GM12878 (cell line): ENCODE measurements at regions not wholly inside any gene's neighbourhood (a gene's known extent, or its start where the extent isn't known, plus 50 kb on each side); places are given as distances from the start of the nearest gene placed in this dataset.

ENCODE experiments used
- ATAC-seq: fragments of 200-7000 bp; cut with Tn5 transposase; 3 replicates; pipeline ENCODE4 v1.9.1; 2020; ENCODE audit warnings: mild to moderate bottlenecking, moderate library complexity
- BruUV-seq: library from RNA; stranded (reverse); fragments of 400-500 nt; replicated peaks from 2 replicates; lab custom pipeline; 2021; lab: Mats Ljungman, UMichigan
- CTCF ChIA-PET: fragments of 300-600 bp; sonication (Branson Sonifier 250); formaldehyde crosslinking; extraction: SDS; loops from one replicate; lab custom pipeline; 2021; ENCODE audit warnings: inconsistent platforms; lab: Yijun Ruan, JAX
- POLR2A ChIA-PET: fragments of 350-600 bp; formaldehyde crosslinking; extraction: SDS; loops from one replicate; lab custom pipeline; 2021; ENCODE audit warnings: inconsistent platforms; lab: Charles Lee
- RAD21 ChIA-PET: fragments of 300-600 bp; sonication (Branson Sonifier 250); formaldehyde crosslinking; loops from one replicate; lab custom pipeline; 2023; ENCODE audit warnings: antibody characterized with exemption; ENCODE audit not compliant: unreplicated experiment; lab: Charles Lee
- SMC1A ChIA-PET: fragments of 300-600 bp; sonication (Branson Sonifier 250); formaldehyde crosslinking; loops from one replicate; lab custom pipeline; 2023; ENCODE audit not compliant: unreplicated experiment, uncharacterized antibody; lab: Charles Lee
- DNase-seq: peaks from one replicate; pipeline ENCODE4 v3.0.0-alpha.2; 2011; ENCODE audit warnings: low read depth, low spot score
- FAIRE-seq: peaks from 3 replicates; lab custom pipeline; 2011; peaks lifted over from hg19 to GRCh38; lab: Jason Lieb, UNC
- H2AFZ ChIP-seq: 2 replicates; pipeline ENCODE4 v1.6.0; 2011; ENCODE audit warnings: low read depth, low read length, control low read depth; ENCODE audit not compliant: control insufficient read depth
- H3K27ac ChIP-seq: 2 replicates; pipeline ENCODE4 v1.5.1; 2011; ENCODE audit warnings: control low read depth; ENCODE audit not compliant: control insufficient read depth, insufficient read depth
- H3K27me3 ChIP-seq, 2 experiments: replicated peaks in 1 of 2; 2 replicates each; pipeline versions ENCODE4 v1.6.0 to v1.6.1; 2011; ENCODE audit warnings: low read length in 1 of 2; ENCODE audit not compliant: control insufficient read depth in 2 of 2, insufficient read depth in 2 of 2
- H3K36me3 ChIP-seq, 2 experiments: 2 replicates each; pipeline ENCODE4 v1.5.1; 2011; ENCODE audit warnings: low read length in 1 of 2; ENCODE audit not compliant: control insufficient read depth in 2 of 2, insufficient read depth in 2 of 2
- H3K4me1 ChIP-seq: 2 replicates; pipeline ENCODE4 v1.6.1; 2011; ENCODE audit warnings: mild to moderate bottlenecking, low read length, moderate library complexity, mixed read lengths; ENCODE audit not compliant: control insufficient read depth, insufficient read depth
- H3K4me2 ChIP-seq: 2 replicates; pipeline ENCODE4 v1.6.0; 2011; ENCODE audit warnings: control low read depth; ENCODE audit not compliant: control insufficient read depth, insufficient read depth
- H3K4me3 ChIP-seq: fragments of 200-600 bp; sonication (generic); 2 replicates; pipeline ENCODE4 v1.5.1; 2016
- H3K79me2 ChIP-seq: 2 replicates; pipeline ENCODE4 v1.6.0; 2011; ENCODE audit warnings: low read length; ENCODE audit not compliant: control insufficient read depth, insufficient read depth
- H3K9ac ChIP-seq: 2 replicates; pipeline ENCODE4 v1.8.0; 2011; ENCODE audit warnings: low read length, control low read depth, mixed read lengths; ENCODE audit not compliant: control insufficient read depth, insufficient read depth
- H3K9me3 ChIP-seq: replicated peaks from 3 replicates; pipeline ENCODE4 v1.5.1; 2011; ENCODE audit warnings: mild to moderate bottlenecking, low read length; ENCODE audit not compliant: control insufficient read depth, insufficient read depth
- H4K20me1 ChIP-seq: 2 replicates; pipeline ENCODE4 v1.6.0; 2011; ENCODE audit not compliant: control insufficient read depth, insufficient read depth
- BMI1 ChIP-seq: fragments of 450-650 bp; IDR thresholded peaks from 2 replicates; pipeline ENCODE4 v1.6.1; 2016; ENCODE audit warnings: mild to moderate bottlenecking, moderate library complexity, borderline replicate concordance
- HDAC6 ChIP-seq: fragments of 200-600 bp; sonication (generic); IDR thresholded peaks from one replicate; pipeline ENCODE4 v1.8.0; 2017; ENCODE audit warnings: antibody characterized with exemption; ENCODE audit not compliant: unreplicated experiment
- PAX8 ChIP-seq: fragments of 450-650 bp; IDR thresholded peaks from 2 replicates; pipeline ENCODE4 v1.6.1; 2017; ENCODE audit warnings: mild to moderate bottlenecking, moderate library complexity
- WGBS: methylation state at CpG from one replicate; pipeline ENCODE4 v1.1.6; 2016; ENCODE audit warnings: low lambda C conversion rate; ENCODE audit not compliant: insufficient replicate concordance, insufficient coverage; ENCODE audit errors: missing lambda C conversion rate; 5-methylcytosine and 5-hydroxymethylcytosine counted together
- in situ Hi-C: fragments of 300-500 bp; cut with MboI; formaldehyde crosslinking; loops from 9 replicates; pipeline ENCODE4 v1.14.3; 2018; ENCODE audit warnings: mixed read lengths
- intact Hi-C: fragments of 100-400 bp; cut with micrococcal nuclease; formaldehyde crosslinking; loops from one replicate; pipeline ENCODE4 v1.14.2; 2022; ENCODE audit not compliant: unreplicated experiment
- TF ChIP-seq, protein P1 (sequence below), 3 experiments: IDR thresholded peaks in 2 of 3; conservative IDR thresholded peaks in 1 of 3; 2 replicates each; pipeline ENCODE4 v1.5.1; 2011; ENCODE audit warnings: low read depth in 3 of 3, low read length in 3 of 3, mild to moderate bottlenecking in 3 of 3, control low read depth in 2 of 3, moderate library complexity in 2 of 3, inconsistent platforms in 1 of 3, mixed read lengths in 1 of 3; ENCODE audit not compliant: control insufficient read depth in 2 of 3, insufficient read depth in 1 of 3; ENCODE audit errors: extremely low read depth in 1 of 3

GRCh38 chr14:100383727-100384158 lies 60.6 kb downstream of the SLC25A47 start (continued):
- TF ChIP-seq, protein P1, sequence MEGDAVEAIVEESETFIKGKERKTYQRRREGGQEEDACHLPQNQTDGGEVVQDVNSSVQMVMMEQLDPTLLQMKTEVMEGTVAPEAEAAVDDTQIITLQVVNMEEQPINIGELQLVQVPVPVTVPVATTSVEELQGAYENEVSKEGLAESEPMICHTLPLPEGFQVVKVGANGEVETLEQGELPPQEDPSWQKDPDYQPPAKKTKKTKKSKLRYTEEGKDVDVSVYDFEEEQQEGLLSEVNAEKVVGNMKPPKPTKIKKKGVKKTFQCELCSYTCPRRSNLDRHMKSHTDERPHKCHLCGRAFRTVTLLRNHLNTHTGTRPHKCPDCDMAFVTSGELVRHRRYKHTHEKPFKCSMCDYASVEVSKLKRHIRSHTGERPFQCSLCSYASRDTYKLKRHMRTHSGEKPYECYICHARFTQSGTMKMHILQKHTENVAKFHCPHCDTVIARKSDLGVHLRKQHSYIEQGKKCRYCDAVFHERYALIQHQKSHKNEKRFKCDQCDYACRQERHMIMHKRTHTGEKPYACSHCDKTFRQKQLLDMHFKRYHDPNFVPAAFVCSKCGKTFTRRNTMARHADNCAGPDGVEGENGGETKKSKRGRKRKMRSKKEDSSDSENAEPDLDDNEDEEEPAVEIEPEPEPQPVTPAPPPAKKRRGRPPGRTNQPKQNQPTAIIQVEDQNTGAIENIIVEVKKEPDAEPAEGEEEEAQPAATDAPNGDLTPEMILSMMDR (IDR thresholded peaks at IDR 0.05 in 2 of 3, conservative IDR thresholded peaks at IDR 0.05 in 1 of 3; ENCODE audit: control insufficient read depth in 2 of 3, extremely low read depth in 1 of 3, insufficient read depth in 1 of 3, low read depth in 3 of 3, low read length in 3 of 3) = peak; percentile 86 to 90 (median 87)
- TF ChIP-seq HDAC6 = no peak
- no peak for TF ChIP-seq BMI1

DNA sequence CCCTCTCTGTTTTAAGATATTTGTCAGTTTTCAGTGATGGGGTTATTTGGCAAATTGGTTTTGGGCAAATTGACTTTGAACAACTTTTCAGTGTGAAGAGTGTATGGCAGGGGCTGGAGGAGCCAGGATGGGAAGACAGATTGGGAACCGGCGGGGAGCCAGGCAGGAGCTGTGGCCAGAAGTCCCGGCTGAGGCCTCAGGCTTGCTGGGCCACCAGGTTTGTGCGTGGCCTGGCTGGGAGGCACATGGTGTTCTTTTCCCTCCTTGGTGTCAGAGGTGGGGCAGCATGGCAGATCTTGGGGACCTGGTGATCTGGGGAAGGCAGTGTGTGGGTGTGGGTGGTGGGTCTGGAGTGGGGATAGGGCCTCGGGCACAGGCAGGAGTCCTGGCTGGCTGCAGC lies 61.1 kb downstream of the SLC25A47 start:
- no peaks in the 10 kb centered on the region for H3K9me3 ChIP-seq
- SMC1A ChIA-PET = interaction anchor here (1.8 to 5.7 kb wide), 3 partner anchors 100 to 269 kb away, joined by 5 to 95 read pairs (median 20); no protein-coding TSS in a partner anchor
- WGBS = 79% methylated on average over 5 of the region's 5 CpGs
- no peak for TF ChIP-seq PAX8
- H3K36me3 ChIP-seq = no peaks in the 10 kb centered on the region
- CTCF ChIA-PET = interaction anchor here (0.8 to 11.5 kb wide), 27 partner anchors 8 to 1287 kb away, joined by 3 to 241 read pairs (median 4); no protein-coding TSS in a partner anchor
- no peak for FAIRE-seq
- no TSS peak for BruUV-seq
- POLR2A ChIA-PET = no interaction called here
- no peak overlapping the region for H3K9ac ChIP-seq
- no peak overlapping the region for H3K4me2 ChIP-seq
- H3K27ac ChIP-seq = no peak overlapping the region
- no peaks in the 10 kb centered on the region for H3K79me2 ChIP-seq
- no peak for ATAC-seq
- H4K20me1 ChIP-seq = no peaks in the 10 kb centered on the region
- H3K4me3 ChIP-seq = no peak overlapping the region
- no peak overlapping the region for H2AFZ ChIP-seq
- H3K4me1 ChIP-seq = no peaks in the 10 kb centered on the region
- in situ Hi-C loops (loop anchor here (5.0 kb wide), 2 partner anchors 263 to 1243 kb away; no protein-coding TSS in a partner anchor), intact Hi-C loops (loop anchor here (10.0 kb wide), 1 partner anchor 1241 kb away; no protein-coding TSS in a partner anchor)
- RAD21 ChIA-PET = interaction anchor here (0.7 to 6.3 kb wide), 7 partner anchors 50 to 269 kb away, joined by 3 to 93 read pairs (median 4); no protein-coding TSS in a partner anchor
- H3K27me3 ChIP-seq = no peaks in the 10 kb centered on the region
- no peak for DNase-seq
